ENCODE measurements at regions not wholly inside any gene's neighbourhood (a gene's known extent, or its start where the extent isn't known, plus 50 kb on each side); places are given as distances from the start of the nearest gene placed in this dataset.
"Not testable (repeated sequence)": the region's sequence is repeated elsewhere in the genome, so short reads cannot be mapped to it uniquely, and the experiment has no call there.

- no peak for DNase-seq
- no peak for ATAC-seq
- intact Hi-C loops (cut with DNase I) = no loop called here
Measured at GRCh38 chr3:106309274-106309673, 440.5 kb upstream of the CBLB start.

- ATAC-seq; DNase-seq; intact Hi-C loops (cut with DNase I): not testable (repeated sequence)
Measured at GRCh38 chr3:106309798-106310197, 441.0 kb upstream of the CBLB start.

GRCh38 chr3:106317141-106318055 is 448.6 kb upstream of the CBLB start:
- no peak for DNase-seq
- intact Hi-C loops (cut with DNase I) = no loop called here
- ATAC-seq = no peak

GRCh38 chr3:106321438-106321837 is 452.6 kb upstream of the CBLB start:
- ATAC-seq; intact Hi-C loops (cut with DNase I): not testable (repeated sequence)

GRCh38 chr3:106323586-106323985 is 454.8 kb upstream of the CBLB start:
- intact Hi-C loops (cut with DNase I) = no loop called here
- ATAC-seq (no peak), DNase-seq (no peak)

More at GRCh38 chr3:106321438-106321837, 452.6 kb upstream of the CBLB start:
- DNase-seq = not testable (repeated sequence)

GRCh38 chr3:106326941-106327695 is 458.3 kb upstream of the CBLB start:
- no peak for ATAC-seq
- DNase-seq = no peak
- intact Hi-C loops (cut with DNase I) = no loop called here

GRCh38 chr3:106327696-106328025 is 458.8 kb upstream of the CBLB start:
- ATAC-seq (no peak), DNase-seq (no peak)
- intact Hi-C loops (cut with DNase I) = no loop called here

- DNase-seq (no peak), ATAC-seq (no peak)
- intact Hi-C loops (cut with DNase I) = no loop called here
Measured at GRCh38 chr3:106328224-106328623, 459.4 kb upstream of the CBLB start.

- ATAC-seq (no peak), DNase-seq (no peak)
- intact Hi-C loops (cut with DNase I) = no loop called here
Measured at GRCh38 chr3:106329521-106329920, 460.7 kb upstream of the CBLB start.

- no peak for ATAC-seq
- intact Hi-C loops (cut with DNase I) = no loop called here
- no peak for DNase-seq
Measured at GRCh38 chr3:106331636-106332035, 462.8 kb upstream of the CBLB start.

- DNase-seq = no peak
- intact Hi-C loops (cut with DNase I) = no loop called here
- no peak for ATAC-seq
Measured at GRCh38 chr3:106332129-106332528, 463.3 kb upstream of the CBLB start.

- no peak for ATAC-seq
- DNase-seq = no peak
- intact Hi-C loops (cut with DNase I) = no loop called here
Measured at GRCh38 chr3:106332884-106333283, 464.1 kb upstream of the CBLB start.

GRCh38 chr3:106333911-106334618 is 465.3 kb upstream of the CBLB start:
- intact Hi-C loops (cut with DNase I) = no loop called here
- DNase-seq = no peak
- ATAC-seq = no peak

GRCh38 chr3:106336619-106337018 is 467.8 kb upstream of the CBLB start:
- DNase-seq (no peak), ATAC-seq (no peak)
- intact Hi-C loops (cut with DNase I) = no loop called here

- no peak for DNase-seq
- no peak for ATAC-seq
- intact Hi-C loops (cut with DNase I) = no loop called here
Measured at GRCh38 chr3:106337116-106337515, 468.3 kb upstream of the CBLB start.

GRCh38 chr3:106338582-106339214 is 469.9 kb upstream of the CBLB start:
- intact Hi-C loops (cut with DNase I) = no loop called here
- no peak for DNase-seq
- ATAC-seq = no peak

- no peak for DNase-seq
- intact Hi-C loops (cut with DNase I) = no loop called here
- no peak for ATAC-seq
Measured at GRCh38 chr3:106339551-106339950, 470.7 kb upstream of the CBLB start.

- intact Hi-C loops (cut with DNase I) = no loop called here
- no peak for DNase-seq
- ATAC-seq = no peak
Measured at GRCh38 chr3:106341087-106341486, 472.3 kb upstream of the CBLB start.

- DNase-seq (no peak), ATAC-seq (no peak)
- intact Hi-C loops (cut with DNase I) = no loop called here
Measured at GRCh38 chr3:106341586-106342162, 472.9 kb upstream of the CBLB start.

Data from left cardiac atrium (tissue), 4 donors.